CD4-positive, alpha-beta T cell treated with Interleukin-21 for 1 hour (primary cell): ENCODE measurements at regions not wholly inside any gene's neighbourhood (a gene's known extent, or its start where the extent isn't known, plus 50 kb on each side); places are given as distances from the start of the nearest gene placed in this dataset.
A peak's percentile ranks its signal among the peaks of the same experiment; 100 is the strongest.

ENCODE experiments used
- DNase-seq: peaks from one replicate; pipeline ENCODE4 v3.0.0-alpha.2; 2020

- no peak for DNase-seq
Measured at GRCh38 chr10:78921895-78922294, 146.9 kb upstream of the ZMIZ1 start.

- DNase-seq: no peak
Measured at GRCh38 chr10:78923647-78924318, 145.0 kb upstream of the ZMIZ1 start.

- no peak for DNase-seq
Measured at GRCh38 chr10:78924319-78925003, 144.3 kb upstream of the ZMIZ1 start.

- no peak for DNase-seq
Measured at GRCh38 chr10:78925275-78925674, 143.5 kb upstream of the ZMIZ1 start.

GRCh38 chr10:78925800-78926319 lies 142.9 kb upstream of the ZMIZ1 start:
- no peak for DNase-seq

GRCh38 chr10:78927257-78927995 lies 141.3 kb upstream of the ZMIZ1 start:
- no peak for DNase-seq

- no peak for DNase-seq
Measured at GRCh38 chr10:78928330-78928729, 140.4 kb upstream of the ZMIZ1 start.

- no peak for DNase-seq
Measured at GRCh38 chr10:78929541-78929940, 139.2 kb upstream of the ZMIZ1 start.

GRCh38 chr10:78931321-78932053 lies 137.3 kb upstream of the ZMIZ1 start:
- DNase-seq: no peak

GRCh38 chr10:78932054-78932386 lies 136.7 kb upstream of the ZMIZ1 start:
- no peak for DNase-seq

GRCh38 chr10:78932861-78933260 lies 135.9 kb upstream of the ZMIZ1 start:
- no peak for DNase-seq

- peak; percentile 2 for DNase-seq
Measured at GRCh38 chr10:78933828-78934531, 134.8 kb upstream of the ZMIZ1 start.

- DNase-seq: no peak
Measured at GRCh38 chr10:78934532-78934898, 134.3 kb upstream of the ZMIZ1 start.

- no peak for DNase-seq
Measured at GRCh38 chr10:78934994-78935602, 133.7 kb upstream of the ZMIZ1 start.

- DNase-seq: no peak
Measured at GRCh38 chr10:78935697-78936407, 132.9 kb upstream of the ZMIZ1 start.

- DNase-seq: no peak
Measured at GRCh38 chr10:78936412-78937342, 132.1 kb upstream of the ZMIZ1 start.

GRCh38 chr10:78937393-78937792 lies 131.4 kb upstream of the ZMIZ1 start:
- DNase-seq: no peak

GRCh38 chr10:78937800-78938694 lies 130.7 kb upstream of the ZMIZ1 start:
- peak; percentile 15 for DNase-seq
